HUES48 (cell line): ENCODE measurements at regions not wholly inside any gene's neighbourhood (a gene's known extent, or its start where the extent isn't known, plus 50 kb on each side); places are given as distances from the start of the nearest gene placed in this dataset.

Experiments
- H3K27ac ChIP-seq: one replicate; pipeline ENCODE4 v1.7.0; 2013; ENCODE audit warnings: low read depth, low read length, inconsistent platforms
- H3K27me3 ChIP-seq: 2 replicates; pipeline ENCODE4 v1.6.1; 2013; ENCODE audit warnings: mild to moderate bottlenecking, low read length; ENCODE audit not compliant: control insufficient read depth, insufficient read depth
- H3K36me3 ChIP-seq: 2 replicates; pipeline ENCODE4 v1.6.1; 2013; ENCODE audit warnings: low read length; ENCODE audit not compliant: control insufficient read depth, insufficient read depth
- H3K4me1 ChIP-seq: 2 replicates; pipeline ENCODE4 v1.6.1; 2013; ENCODE audit warnings: mild to moderate bottlenecking, low read length; ENCODE audit not compliant: control insufficient read depth, insufficient read depth
- H3K4me3 ChIP-seq: 2 replicates; pipeline ENCODE4 v1.5.1; 2013; ENCODE audit warnings: mild to moderate bottlenecking, low read depth, low read length
- H3K9ac ChIP-seq: 2 replicates; pipeline ENCODE4 v1.6.1; 2013; ENCODE audit warnings: mild to moderate bottlenecking, low read depth, low read length, moderate library complexity
- H3K9me3 ChIP-seq: 2 replicates; pipeline ENCODE4 v1.6.1; 2013; ENCODE audit warnings: low read length; ENCODE audit not compliant: control insufficient read depth, insufficient read depth

- Histone ChIP-seq H3K9ac (no peak overlapping the region), H3K27me3 (no peaks in the 10 kb centered on the region), H3K27ac (no peak overlapping the region), H3K36me3 (no peaks in the 10 kb centered on the region), H3K4me3 (no peak overlapping the region), H3K9me3 (no peaks in the 10 kb centered on the region), H3K4me1 (no peaks in the 10 kb centered on the region)
These were observed 250.7 kb upstream of the ARHGAP20 start for GRCh38 chr11:110962921-110963320.

- Histone ChIP-seq H3K36me3 (no peaks in the 10 kb centered on the region), H3K4me1 (no peaks in the 10 kb centered on the region), H3K27me3 (no peaks in the 10 kb centered on the region), H3K27ac (no peak overlapping the region), H3K9ac (no peak overlapping the region), H3K4me3 (no peak overlapping the region), H3K9me3 (no peaks in the 10 kb centered on the region)
These were observed 247.9 kb upstream of the ARHGAP20 start for GRCh38 chr11:110960167-110960566.

- H3K9me3 ChIP-seq: no peaks in the 10 kb centered on the region
- no peak overlapping the region for H3K9ac ChIP-seq
- no peaks in the 10 kb centered on the region for H3K27me3 ChIP-seq
- no peaks in the 10 kb centered on the region for H3K4me1 ChIP-seq
- H3K27ac ChIP-seq: no peak overlapping the region
- H3K4me3 ChIP-seq: no peak overlapping the region
- no peaks in the 10 kb centered on the region for H3K36me3 ChIP-seq
These were observed 246.0 kb upstream of the ARHGAP20 start for GRCh38 chr11:110958216-110958615.

DNA sequence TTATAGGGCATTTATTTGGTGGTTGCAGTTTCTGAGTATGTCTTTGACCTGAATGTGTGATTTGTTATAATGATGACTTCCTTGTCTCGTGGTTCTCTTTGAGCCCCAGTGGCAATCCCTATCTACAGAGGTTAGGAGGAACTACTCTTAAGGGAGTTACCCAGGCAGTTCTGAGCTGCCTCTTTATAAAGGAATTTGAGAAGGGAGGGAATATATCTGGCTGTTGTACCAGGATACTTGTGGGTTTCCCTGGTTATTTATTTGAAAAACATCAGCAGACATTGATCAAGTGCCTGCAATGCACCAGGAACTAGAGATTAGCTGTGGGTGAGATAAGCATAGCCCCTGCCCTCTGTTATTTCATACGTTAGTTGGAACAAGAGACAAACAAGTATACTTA is 243.5 kb upstream of the ARHGAP20 start:
- Histone ChIP-seq H3K27me3 (no peaks in the 10 kb centered on the region), H3K4me3 (no peak overlapping the region), H3K36me3 (no peaks in the 10 kb centered on the region), H3K4me1 (no peaks in the 10 kb centered on the region), H3K9ac (no peak overlapping the region), H3K27ac (no peak overlapping the region), H3K9me3 (no peaks in the 10 kb centered on the region)

GRCh38 chr11:110951950-110952503 is 239.8 kb upstream of the ARHGAP20 start:
- Histone ChIP-seq H3K36me3 (no peaks in the 10 kb centered on the region), H3K4me1 (no peaks in the 10 kb centered on the region), H3K4me3 (no peak overlapping the region), H3K9me3 (no peaks in the 10 kb centered on the region), H3K27me3 (no peaks in the 10 kb centered on the region), H3K9ac (no peak overlapping the region), H3K27ac (no peak overlapping the region)

DNA sequence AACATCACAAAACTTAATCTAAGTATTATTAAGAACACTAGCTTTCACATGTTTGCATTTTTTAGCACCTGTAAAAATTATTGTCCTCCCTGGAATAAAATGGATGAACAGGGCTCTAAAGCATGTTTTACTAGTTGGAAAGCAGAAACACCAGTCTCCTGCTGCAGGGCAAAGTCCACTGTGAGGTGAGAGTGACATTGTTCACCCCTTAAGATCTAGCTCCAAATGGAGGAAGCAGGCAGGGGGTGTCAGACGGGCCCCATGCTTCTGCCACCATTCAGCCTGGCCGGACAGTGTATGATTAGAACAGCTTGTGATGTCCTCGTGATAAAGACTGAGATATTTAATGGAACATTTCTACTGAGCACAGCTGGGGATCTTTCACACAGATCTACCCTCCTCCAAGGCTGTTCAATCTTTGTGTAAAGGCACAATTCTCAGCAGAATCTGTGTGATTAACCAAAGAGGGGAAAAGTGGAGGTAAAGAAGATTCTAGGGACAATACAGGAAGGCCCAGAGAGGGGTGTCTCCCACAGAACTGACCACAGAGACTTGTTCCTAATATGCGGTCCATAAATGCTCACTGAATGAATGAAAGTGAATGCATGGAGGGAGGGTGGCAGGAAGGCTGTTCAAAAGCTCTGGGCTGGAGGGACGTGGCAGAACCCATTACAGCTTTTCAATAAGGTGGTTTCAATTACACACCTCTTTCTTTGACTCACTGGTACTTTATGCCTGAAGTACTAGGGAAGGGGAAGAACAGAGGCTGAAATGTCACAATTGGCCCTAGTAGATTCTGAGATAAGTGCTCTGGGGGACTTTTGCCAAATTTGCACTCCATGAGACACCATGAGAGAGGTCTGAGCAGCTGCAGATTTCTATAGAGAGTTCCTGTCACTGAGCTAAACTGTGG is 239.1 kb upstream of the ARHGAP20 start:
- Histone ChIP-seq H3K36me3 (no peaks in the 10 kb centered on the region), H3K9ac (no peak overlapping the region), H3K27me3 (no peaks in the 10 kb centered on the region), H3K4me1 (no peaks in the 10 kb centered on the region), H3K27ac (no peak overlapping the region), H3K9me3 (no peaks in the 10 kb centered on the region), H3K4me3 (no peak overlapping the region)

DNA sequence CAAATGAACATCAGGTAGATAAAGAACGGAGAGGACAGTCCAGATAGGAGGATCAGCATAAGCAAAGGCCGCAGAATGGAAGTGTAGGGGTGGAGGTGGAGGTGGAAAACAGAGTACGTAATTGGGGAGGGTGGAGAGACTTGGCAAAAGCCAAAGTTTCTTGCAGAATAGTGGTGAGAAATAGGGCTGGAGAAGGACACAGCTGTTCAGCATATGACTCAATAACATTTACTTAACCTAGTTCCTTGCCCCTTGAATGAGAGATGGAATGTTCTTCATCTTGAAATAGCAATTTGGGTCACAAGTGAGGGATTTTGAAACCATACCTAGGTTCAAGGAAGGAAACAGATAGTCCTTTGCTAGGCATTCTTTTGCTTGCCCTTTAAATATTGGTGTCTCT is 235.9 kb upstream of the ARHGAP20 start:
- H3K4me1 ChIP-seq: no peaks in the 10 kb centered on the region
- no peak overlapping the region for H3K4me3 ChIP-seq
- H3K27me3 ChIP-seq: no peaks in the 10 kb centered on the region
- H3K36me3 ChIP-seq: no peaks in the 10 kb centered on the region
- H3K27ac ChIP-seq: no peak overlapping the region
- H3K9ac ChIP-seq: no peak overlapping the region
- no peaks in the 10 kb centered on the region for H3K9me3 ChIP-seq

DNA sequence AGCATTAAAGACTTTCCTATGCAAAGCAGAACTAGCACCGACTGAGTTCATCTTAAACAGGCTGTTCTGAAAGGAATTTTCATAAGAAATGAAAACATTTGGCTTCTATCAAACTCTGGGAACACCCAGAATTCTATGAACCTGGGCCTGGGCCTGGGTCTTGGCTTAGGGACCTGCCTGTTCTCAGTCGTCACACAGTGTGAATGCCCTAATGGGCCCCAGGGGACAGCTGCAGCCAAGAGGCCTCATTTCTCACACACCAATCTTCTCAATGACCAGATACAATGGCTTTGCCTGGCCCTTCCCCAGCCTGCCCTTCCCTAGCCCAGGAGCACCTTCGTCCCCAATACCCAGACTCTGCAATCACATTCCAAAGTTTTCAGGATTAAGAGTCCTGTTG is 234.9 kb upstream of the ARHGAP20 start:
- H3K36me3 ChIP-seq: no peaks in the 10 kb centered on the region
- H3K4me1 ChIP-seq: no peaks in the 10 kb centered on the region
- H3K9me3 ChIP-seq: no peaks in the 10 kb centered on the region
- no peak overlapping the region for H3K27ac ChIP-seq
- no peak overlapping the region for H3K9ac ChIP-seq
- no peak overlapping the region for H3K4me3 ChIP-seq
- no peaks in the 10 kb centered on the region for H3K27me3 ChIP-seq

- Histone ChIP-seq H3K4me1 (no peaks in the 10 kb centered on the region), H3K27ac (no peak overlapping the region), H3K36me3 (no peaks in the 10 kb centered on the region), H3K27me3 (no peaks in the 10 kb centered on the region), H3K9me3 (no peaks in the 10 kb centered on the region), H3K4me3 (no peak overlapping the region), H3K9ac (no peak overlapping the region)
These were observed 227.2 kb upstream of the ARHGAP20 start for GRCh38 chr11:110939471-110939870.

GRCh38 chr11:110935018-110935640 is 222.9 kb upstream of the ARHGAP20 start:
- H3K4me1 ChIP-seq: no peaks in the 10 kb centered on the region
- no peak overlapping the region for H3K9ac ChIP-seq
- no peaks in the 10 kb centered on the region for H3K27me3 ChIP-seq
- H3K9me3 ChIP-seq: no peaks in the 10 kb centered on the region
- no peak overlapping the region for H3K27ac ChIP-seq
- no peak overlapping the region for H3K4me3 ChIP-seq
- H3K36me3 ChIP-seq: no peaks in the 10 kb centered on the region

DNA sequence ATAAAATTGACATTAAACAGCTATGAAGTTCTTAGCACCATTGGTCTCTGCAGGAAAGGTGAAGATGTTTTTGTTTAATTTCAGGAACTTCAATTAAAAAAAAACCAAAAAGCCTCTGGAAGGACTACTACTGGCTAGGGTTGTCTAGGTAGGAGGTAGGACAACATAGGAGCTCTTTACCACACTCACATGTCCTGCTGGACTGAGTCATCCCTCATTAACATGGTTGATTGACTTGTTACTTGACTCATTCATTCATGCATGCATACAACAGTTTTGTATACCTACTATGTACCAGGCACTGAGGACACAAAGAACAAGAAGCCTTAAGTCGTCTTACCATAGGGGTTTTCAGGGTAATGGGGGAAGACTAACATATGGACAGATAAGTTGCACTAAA is 216.9 kb upstream of the ARHGAP20 start:
- Histone ChIP-seq H3K9ac (no peak overlapping the region), H3K9me3 (no peaks in the 10 kb centered on the region), H3K27ac (no peak overlapping the region), H3K36me3 (no peaks in the 10 kb centered on the region), H3K4me1 (no peaks in the 10 kb centered on the region), H3K4me3 (no peak overlapping the region), H3K27me3 (no peaks in the 10 kb centered on the region)
